Common myeloid progenitor, CD34-positive (primary cell): ENCODE measurements at regions not wholly inside any gene's neighbourhood (a gene's known extent, or its start where the extent isn't known, plus 50 kb on each side); places are given as distances from the start of the nearest gene placed in this dataset.

Experiments
- CTCF ChIA-PET: fragments of 350-600 bp; sonication (Branson Sonifier 250); formaldehyde crosslinking; loops from one replicate; lab custom pipeline; 2021; ENCODE audit warnings: antibody characterized with exemption; lab: Charles Lee
- POLR2A ChIA-PET: fragments of 350-600 bp; sonication (Branson Sonifier 250); formaldehyde crosslinking; loops from one replicate; lab custom pipeline; 2021; ENCODE audit warnings: antibody characterized with exemption; lab: Charles Lee
- DNase-seq, 3 donors: peaks; one replicate each; pipeline versions ENCODE4 v3.0.0 to v3.0.0-alpha.2; 2013
- H3K27ac ChIP-seq, 2 experiments: 1 replicate in 1 of 2; 2 replicates in 1 of 2; pipeline ENCODE4 v1.7.0; 2013; ENCODE audit warnings: inconsistent platforms in 2 of 2, low read length in 2 of 2, mild to moderate bottlenecking in 2 of 2, low read depth in 1 of 2, moderate library complexity in 1 of 2; ENCODE audit not compliant: severe bottlenecking in 2 of 2, insufficient read depth in 1 of 2, poor library complexity in 1 of 2
- H3K27me3 ChIP-seq, 5 experiments: replicated peaks in 2 of 5; 1 replicate in 3 of 5; 2 replicates in 2 of 5; pipeline versions ENCODE4 v1.6.1 to v1.7.0; 2013; ENCODE audit warnings: low read length in 4 of 5, mild to moderate bottlenecking in 2 of 5, moderate library complexity in 2 of 5, inconsistent platforms in 1 of 5; ENCODE audit not compliant: insufficient read depth in 5 of 5, control insufficient read depth in 4 of 5
- H3K36me3 ChIP-seq, 4 experiments: 1 replicate in 2 of 4; 2 replicates in 2 of 4; pipeline versions ENCODE4 v1.6.1 to v1.7.0; 2013; ENCODE audit warnings: low read length in 3 of 4, control low read depth in 1 of 4, mild to moderate bottlenecking in 1 of 4; ENCODE audit not compliant: control insufficient read depth in 4 of 4, insufficient read depth in 4 of 4
- H3K4me1 ChIP-seq, 4 experiments: 1 replicate in 3 of 4; 2 replicates in 1 of 4; pipeline versions ENCODE4 v1.6.1 to v1.7.1; 2013; ENCODE audit warnings: low read length in 3 of 4, mild to moderate bottlenecking in 3 of 4, control low read depth in 1 of 4, inconsistent platforms in 1 of 4, moderate library complexity in 1 of 4; ENCODE audit not compliant: control insufficient read depth in 4 of 4, insufficient read depth in 4 of 4; ENCODE audit errors: control extremely low read depth in 1 of 4
- H3K4me3 ChIP-seq, 7 experiments: 1 replicate in 4 of 7; 2 replicates in 3 of 7; pipeline versions ENCODE4 v1.5.1 to v1.7.0; 2013; ENCODE audit warnings: mild to moderate bottlenecking in 7 of 7, low read length in 6 of 7, moderate library complexity in 6 of 7, inconsistent platforms in 2 of 7, low read depth in 2 of 7, control low read depth in 1 of 7; ENCODE audit not compliant: insufficient read depth in 4 of 7, control insufficient read depth in 1 of 7; ENCODE audit errors: extremely low read depth in 1 of 7
- H3K9me3 ChIP-seq, 5 experiments: 1 replicate in 4 of 5; 2 replicates in 1 of 5; pipeline versions ENCODE4 v1.6.1 to v1.7.1; 2013; ENCODE audit warnings: low read length in 4 of 5, mild to moderate bottlenecking in 2 of 5, inconsistent platforms in 1 of 5, low read depth in 1 of 5, moderate library complexity in 1 of 5; ENCODE audit not compliant: control insufficient read depth in 4 of 5, insufficient read depth in 2 of 5; ENCODE audit errors: control extremely low read depth in 1 of 5
- WGBS: methylation state at CpG from one replicate; pipeline ENCODE4 v1.1.5; 2013; ENCODE audit not compliant: insufficient coverage; 5-methylcytosine and 5-hydroxymethylcytosine counted together

- WGBS, result no CpG with 5 or more reads among the region's 2 CpGs
- CTCF ChIA-PET, result no interaction called here
- H3K4me1 ChIP-seq, result no peaks in the 10 kb centered on the region
These were observed 969.3 kb downstream of the TMTC2 start for GRCh38 chr12:83656004-83656403.

GRCh38 chr12:83642205-83642604 lies 955.5 kb downstream of the TMTC2 start:
- Histone ChIP-seq H3K9me3 (peaks cover 0 to 2% (median 0%) of the 10 kb centered on the region in 5 experiments), H3K4me3 (no peak overlapping the region), H3K4me1 (no peaks in the 10 kb centered on the region), H3K27ac (no peak overlapping the region), H3K36me3 (no peaks in the 10 kb centered on the region), H3K27me3 (no peaks in the 10 kb centered on the region)
- ChIA-PET CTCF (no interaction called here), POLR2A (no interaction called here)
- no peak for DNase-seq
- WGBS, result 86% methylated on average over 3 of the region's 3 CpGs

More at GRCh38 chr12:83656004-83656403, 969.3 kb downstream of the TMTC2 start:
- H3K4me3 ChIP-seq, result no peak overlapping the region
- H3K9me3 ChIP-seq, result no peaks in the 10 kb centered on the region
- H3K36me3 ChIP-seq, result no peaks in the 10 kb centered on the region
- DNase-seq, result no peak
- no peaks in the 10 kb centered on the region for H3K27me3 ChIP-seq
- POLR2A ChIA-PET, result no interaction called here
- no peak overlapping the region for H3K27ac ChIP-seq

- H3K4me1 ChIP-seq, result no peaks in the 10 kb centered on the region
- no peaks in the 10 kb centered on the region for H3K27me3 ChIP-seq
- no peaks in the 10 kb centered on the region for H3K36me3 ChIP-seq
- ChIA-PET CTCF (no interaction called here), POLR2A (no interaction called here)
- H3K4me3 ChIP-seq, result no peak overlapping the region
- H3K9me3 ChIP-seq, result peaks cover 0 to 2% (median 0%) of the 10 kb centered on the region in 5 experiments
- no peak for DNase-seq
- no peak overlapping the region for H3K27ac ChIP-seq
- WGBS, result 96% methylated on average over 3 of the region's 3 CpGs
These were observed 955.1 kb downstream of the TMTC2 start for GRCh38 chr12:83641789-83642188.

- ChIA-PET CTCF (no interaction called here), POLR2A (no interaction called here)
- Histone ChIP-seq H3K27me3 (no peaks in the 10 kb centered on the region), H3K4me1 (no peaks in the 10 kb centered on the region), H3K36me3 (no peaks in the 10 kb centered on the region), H3K27ac (no peak overlapping the region), H3K9me3 (no peaks in the 10 kb centered on the region), H3K4me3 (no peak overlapping the region)
- WGBS, result no CpG with 5 or more reads among the region's 4 CpGs
- DNase-seq, result no peak
These were observed 948.1 kb downstream of the TMTC2 start for GRCh38 chr12:83634726-83635267.

GRCh38 chr12:83630526-83630925 lies 943.8 kb downstream of the TMTC2 start:
- H3K4me3 ChIP-seq, result no peak overlapping the region
- H3K27me3 ChIP-seq, result no peaks in the 10 kb centered on the region
- H3K27ac ChIP-seq, result no peak overlapping the region
- DNase-seq, result no peak
- H3K4me1 ChIP-seq, result no peaks in the 10 kb centered on the region
- H3K36me3 ChIP-seq, result no peaks in the 10 kb centered on the region
- ChIA-PET CTCF (no interaction called here), POLR2A (no interaction called here)
- H3K9me3 ChIP-seq, result no peaks in the 10 kb centered on the region
- 86% methylated on average over 1 of the region's 1 CpG for WGBS

GRCh38 chr12:83629931-83630330 lies 943.2 kb downstream of the TMTC2 start:
- no peak for DNase-seq
- no peaks in the 10 kb centered on the region for H3K27me3 ChIP-seq
- no peaks in the 10 kb centered on the region for H3K36me3 ChIP-seq
- WGBS, result 100% methylated on average over 2 of the region's 3 CpGs
- no peak overlapping the region for H3K27ac ChIP-seq
- H3K9me3 ChIP-seq, result no peaks in the 10 kb centered on the region
- POLR2A ChIA-PET, result no interaction called here
- no peaks in the 10 kb centered on the region for H3K4me1 ChIP-seq
- no peak overlapping the region for H3K4me3 ChIP-seq
- CTCF ChIA-PET, result no interaction called here

GRCh38 chr12:83622205-83622604 lies 935.5 kb downstream of the TMTC2 start:
- CTCF ChIA-PET, result no interaction called here
- no peak overlapping the region for H3K4me3 ChIP-seq
- POLR2A ChIA-PET, result no interaction called here
- no peaks in the 10 kb centered on the region for H3K9me3 ChIP-seq
- DNase-seq, result no peak
- no peaks in the 10 kb centered on the region for H3K4me1 ChIP-seq
- no CpG with 5 or more reads among the region's 1 CpG for WGBS
- H3K27ac ChIP-seq, result no peak overlapping the region
- no peaks in the 10 kb centered on the region for H3K27me3 ChIP-seq
- no peaks in the 10 kb centered on the region for H3K36me3 ChIP-seq
